Kidney capillary endothelial cell (primary cell): ENCODE measurements at regions not wholly inside any gene's neighbourhood (a gene's known extent, or its start where the extent isn't known, plus 50 kb on each side); places are given as distances from the start of the nearest gene placed in this dataset.

Experiments used
- DNase-seq: peaks from one replicate; pipeline ENCODE4 v3.0.0-alpha.2; 2018; ENCODE audit warnings: low spot score

- no peak for DNase-seq
Measured at GRCh38 chr12:91241756-91242155, 59.1 kb upstream of the DCN start.

DNA sequence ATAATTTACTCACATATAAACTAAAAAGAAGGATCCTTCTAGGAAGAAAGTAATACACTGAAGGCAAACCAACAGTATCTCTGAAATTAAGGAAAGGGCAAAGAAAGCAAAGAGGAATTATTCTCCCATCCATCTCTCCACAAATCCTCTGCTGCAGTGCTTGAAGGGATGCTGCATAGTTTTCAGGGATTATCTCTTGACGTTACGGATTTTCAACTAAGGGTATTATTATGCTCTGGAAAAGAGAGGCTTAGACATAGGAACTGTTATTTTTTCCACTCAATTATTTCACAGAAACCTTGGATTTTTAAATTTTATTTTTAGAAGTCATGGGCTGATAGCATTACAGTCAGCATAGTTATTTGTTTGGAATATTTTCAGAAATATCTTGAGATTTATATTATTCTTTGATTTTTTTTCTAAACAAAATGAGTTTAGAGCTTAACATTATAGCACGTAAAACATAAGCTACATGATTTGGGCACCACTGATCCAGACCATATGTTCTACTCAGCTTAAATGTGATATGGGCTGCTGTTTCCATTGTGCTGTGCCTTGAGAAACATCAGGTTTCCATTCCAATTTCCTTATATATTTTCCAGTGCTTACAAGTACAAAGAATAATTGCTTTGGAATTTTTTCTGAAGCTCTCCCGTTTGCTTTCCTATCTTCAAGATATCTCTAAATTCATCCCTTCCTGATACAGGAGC, 57.9 kb upstream of the DCN start:
- DNase-seq = no peak

GRCh38 chr12:91239481-91239880, 56.9 kb upstream of the DCN start:
- DNase-seq = no peak
